HG03060 (cell line): ENCODE measurements at regions not wholly inside any gene's neighbourhood (a gene's known extent, or its start where the extent isn't known, plus 50 kb on each side); places are given as distances from the start of the nearest gene placed in this dataset.

ENCODE experiments used
- ATAC-seq: cut with Tn5 transposase; IDR thresholded peaks from one replicate; pipeline ENCODE4 v1.9.1; 2021; ENCODE audit warnings: low read depth, moderate number of reproducible peaks; ENCODE audit not compliant: unreplicated experiment

- ATAC-seq, result no peak
Observed at GRCh38 chr14:86530457-86530856, 1000.5 kb downstream of the FLRT2 start.

DNA sequence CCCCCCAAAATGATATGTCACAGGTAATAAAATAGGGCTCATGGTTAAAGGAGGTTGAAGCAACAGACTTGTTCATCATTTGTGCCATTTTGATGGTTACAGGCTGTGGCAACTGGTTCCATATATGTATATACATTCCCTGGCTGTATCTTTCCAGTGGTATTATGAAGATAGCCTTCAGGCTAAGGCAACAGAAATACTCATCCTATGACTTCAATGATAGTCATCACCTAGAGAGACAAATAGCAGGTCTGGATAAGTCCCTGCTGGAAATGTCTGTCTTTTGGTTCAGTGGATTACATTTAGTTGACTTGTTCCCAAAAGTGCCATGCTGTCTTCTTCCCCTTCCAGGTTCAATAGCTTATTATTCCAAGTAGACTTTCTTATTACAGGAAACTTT is 997.4 kb downstream of the FLRT2 start:
- ATAC-seq, result no peak

DNA sequence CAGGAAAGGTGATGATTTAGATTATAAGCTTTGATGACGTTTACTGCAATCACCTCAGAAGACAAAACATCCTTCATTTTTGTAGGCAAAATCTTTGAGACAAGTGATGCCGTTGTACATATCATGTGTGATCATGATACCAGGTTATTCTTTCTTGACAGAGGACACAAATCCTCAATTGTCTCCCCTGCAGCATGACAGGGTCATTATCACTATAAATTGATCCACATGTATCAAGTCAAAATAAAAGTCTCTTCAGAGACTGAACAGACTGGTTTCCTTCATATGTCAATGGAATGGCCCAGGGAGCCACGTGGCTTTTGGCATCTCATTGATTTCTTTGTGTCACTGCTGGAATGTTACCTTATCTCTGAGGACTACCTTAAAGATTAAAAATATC is 995.7 kb downstream of the FLRT2 start:
- ATAC-seq, result no peak

DNA sequence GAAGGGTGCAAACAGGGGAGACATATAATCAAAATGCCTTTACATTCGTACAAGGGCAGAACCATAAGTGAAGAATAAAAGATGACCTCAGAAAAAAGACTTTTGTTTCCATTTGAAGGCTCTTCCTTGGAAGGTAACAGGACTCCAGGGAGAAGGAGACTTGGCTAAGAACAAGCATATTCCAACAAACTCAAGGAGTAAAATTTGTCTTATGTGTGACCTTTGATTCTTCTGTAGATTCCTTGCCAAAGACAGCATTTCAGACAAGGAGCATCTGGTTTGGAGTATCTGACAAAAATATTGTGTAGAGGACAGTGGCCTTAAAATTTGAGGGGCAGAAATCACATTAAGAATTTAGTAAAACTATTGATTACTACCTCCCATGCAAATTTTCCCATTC is 991.9 kb downstream of the FLRT2 start:
- no peak for ATAC-seq

DNA sequence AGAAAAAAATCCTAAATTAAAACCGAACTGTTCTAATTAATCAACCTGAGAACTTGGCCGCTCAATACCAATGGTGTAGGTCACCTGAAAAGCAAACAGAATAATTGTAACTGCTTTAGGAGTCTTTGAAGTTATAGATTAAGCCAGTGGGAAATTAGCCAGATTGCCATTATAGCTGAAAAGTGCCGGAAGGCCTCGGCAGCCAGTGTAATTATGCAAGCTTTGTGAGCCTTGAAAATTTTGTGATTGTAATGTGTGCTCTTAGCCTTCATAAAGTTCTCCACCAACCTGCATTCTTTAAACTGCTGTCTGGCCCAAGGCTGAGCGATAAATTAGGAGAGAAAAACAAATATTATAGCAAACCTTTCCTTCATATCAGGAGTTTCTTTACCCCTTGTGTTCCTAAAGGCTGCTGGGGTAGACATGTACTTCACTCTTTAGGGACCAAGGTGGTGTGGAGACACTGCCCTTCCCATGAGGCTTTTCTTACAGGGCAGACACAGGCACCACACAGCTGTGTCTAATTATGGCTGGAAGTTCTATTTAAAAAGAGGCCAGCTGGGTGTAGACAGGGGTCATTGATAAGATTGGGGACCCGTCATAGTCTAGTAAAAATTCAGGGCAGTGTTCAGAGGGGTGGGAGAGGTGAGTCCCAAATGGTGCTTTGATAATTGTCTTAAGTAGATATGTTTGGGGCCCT is 991.2 kb downstream of the FLRT2 start:
- ATAC-seq, result no peak

DNA sequence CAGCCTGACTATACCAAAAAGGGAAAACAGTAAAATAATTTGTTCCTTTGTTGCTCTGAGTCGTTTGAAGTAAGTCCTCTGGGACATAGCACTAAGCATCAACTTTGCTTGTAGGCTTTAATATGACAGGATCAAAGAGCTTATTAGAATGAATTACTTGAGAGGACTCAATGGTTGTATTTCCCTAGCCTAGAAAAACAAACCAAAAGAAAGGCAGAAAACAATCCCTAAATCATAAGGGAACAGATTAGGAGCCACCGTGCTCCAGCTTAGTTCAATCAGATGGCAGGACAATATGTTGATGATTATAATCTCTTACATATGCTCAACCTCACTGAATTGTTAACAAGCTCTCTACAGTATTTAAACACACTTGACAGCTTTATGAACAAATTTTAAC is 988.4 kb downstream of the FLRT2 start:
- ATAC-seq, result no peak

- no peak for ATAC-seq
Observed at GRCh38 chr14:86515195-86515594, 985.3 kb downstream of the FLRT2 start.

DNA sequence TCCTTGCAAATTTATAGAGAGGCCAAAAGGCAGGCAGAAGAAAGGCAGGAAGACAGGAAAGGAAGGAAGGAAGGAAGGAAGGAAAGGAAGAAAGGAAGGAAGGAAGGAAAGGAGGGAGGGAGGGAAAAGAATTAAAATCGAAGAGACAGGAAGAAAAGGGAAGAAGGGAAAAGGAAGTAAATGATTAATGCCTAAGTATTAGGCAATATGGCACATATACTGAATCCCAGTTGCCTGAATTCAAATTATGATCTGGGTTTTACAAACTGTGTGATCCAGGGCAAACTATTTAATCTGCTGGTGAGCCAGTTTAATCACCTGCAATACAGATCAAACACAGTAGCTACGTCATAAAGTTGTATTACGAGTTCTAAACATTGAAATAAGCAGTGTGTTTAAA is 983.6 kb downstream of the FLRT2 start:
- ATAC-seq, result no peak

GRCh38 chr14:86513056-86513455 is 983.1 kb downstream of the FLRT2 start:
- no peak for ATAC-seq

DNA sequence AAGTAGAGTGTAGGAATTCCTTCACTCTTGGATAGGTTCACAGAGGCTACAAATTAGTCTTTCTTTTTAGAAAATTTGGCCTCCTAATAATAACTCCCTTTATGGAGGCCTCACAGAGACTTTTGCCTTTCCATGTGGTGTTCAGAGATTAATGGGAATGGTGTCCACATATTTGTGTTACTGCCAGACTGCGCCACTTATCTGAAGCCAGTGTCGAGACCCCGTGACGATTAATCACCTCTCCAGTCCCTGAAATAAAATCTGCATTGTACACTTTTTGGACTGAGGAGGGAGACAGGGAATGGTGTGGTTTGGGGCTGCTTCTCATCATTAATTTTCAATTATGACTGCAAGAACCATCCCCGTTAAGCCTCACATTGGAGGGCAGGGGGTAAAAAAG is 980.5 kb downstream of the FLRT2 start:
- no peak for ATAC-seq

DNA sequence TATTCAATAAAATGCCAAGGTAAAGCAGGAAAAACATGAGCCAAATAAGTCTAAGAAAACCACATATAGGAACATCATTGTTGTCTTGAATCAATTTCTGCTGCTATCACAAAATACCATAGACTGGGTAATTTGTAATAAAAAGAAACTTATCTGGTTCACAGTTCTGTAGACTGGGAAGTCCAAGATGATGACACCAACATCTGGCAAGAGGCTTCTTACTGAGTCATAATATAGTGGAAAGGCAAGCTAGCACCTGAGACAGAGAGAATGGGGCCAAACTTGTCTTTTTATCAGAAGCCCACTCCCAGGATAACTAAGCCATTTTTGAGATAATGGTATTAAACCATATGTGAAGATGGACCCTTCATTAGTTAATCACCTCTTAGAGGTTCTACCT is 975.9 kb downstream of the FLRT2 start:
- ATAC-seq, result no peak

GRCh38 chr14:86501611-86502010 is 971.7 kb downstream of the FLRT2 start:
- ATAC-seq, result no peak

GRCh38 chr14:86491743-86492142 is 961.8 kb downstream of the FLRT2 start:
- no peak for ATAC-seq

DNA sequence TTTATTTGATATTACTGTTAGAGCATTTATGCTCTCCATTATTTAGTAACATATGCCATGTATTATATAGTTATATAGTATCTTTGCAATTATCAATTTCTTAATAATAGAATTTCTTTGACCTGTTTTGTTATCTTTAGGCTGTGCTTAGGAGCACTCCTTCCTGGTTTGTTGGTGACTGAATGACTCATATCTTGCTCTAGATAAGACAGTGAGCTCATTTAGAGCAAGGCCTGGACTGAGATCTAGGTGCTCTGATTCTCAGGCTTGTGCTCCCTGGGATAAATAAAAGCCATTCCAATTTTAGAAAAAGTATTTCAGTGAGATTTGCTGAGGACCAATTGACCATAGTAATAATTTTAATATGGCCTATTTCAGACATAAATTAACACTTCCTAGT is 951.2 kb downstream of the FLRT2 start:
- ATAC-seq, result no peak

DNA sequence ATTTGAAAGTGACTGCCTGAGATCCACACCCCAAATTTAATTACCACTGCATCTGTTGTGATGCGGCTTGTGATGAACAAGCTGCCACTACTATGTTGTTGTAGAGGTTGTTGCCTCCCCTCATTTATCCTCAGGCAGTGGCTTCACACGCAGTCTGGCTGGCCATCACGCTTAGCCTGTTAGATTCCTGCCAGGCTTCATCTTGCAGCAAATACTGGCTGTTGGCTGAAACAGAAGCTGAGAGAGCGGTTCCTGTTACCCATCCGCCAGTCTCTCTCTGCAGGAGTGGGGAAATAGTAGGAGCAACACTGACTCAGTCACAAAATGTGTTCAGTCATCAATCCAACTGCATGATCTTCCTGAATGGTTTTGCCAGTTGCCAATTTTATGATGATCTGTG is 934.4 kb downstream of the FLRT2 start:
- ATAC-seq, result no peak

GRCh38 chr14:86462193-86462753 is 932.3 kb downstream of the FLRT2 start:
- no peak for ATAC-seq

DNA sequence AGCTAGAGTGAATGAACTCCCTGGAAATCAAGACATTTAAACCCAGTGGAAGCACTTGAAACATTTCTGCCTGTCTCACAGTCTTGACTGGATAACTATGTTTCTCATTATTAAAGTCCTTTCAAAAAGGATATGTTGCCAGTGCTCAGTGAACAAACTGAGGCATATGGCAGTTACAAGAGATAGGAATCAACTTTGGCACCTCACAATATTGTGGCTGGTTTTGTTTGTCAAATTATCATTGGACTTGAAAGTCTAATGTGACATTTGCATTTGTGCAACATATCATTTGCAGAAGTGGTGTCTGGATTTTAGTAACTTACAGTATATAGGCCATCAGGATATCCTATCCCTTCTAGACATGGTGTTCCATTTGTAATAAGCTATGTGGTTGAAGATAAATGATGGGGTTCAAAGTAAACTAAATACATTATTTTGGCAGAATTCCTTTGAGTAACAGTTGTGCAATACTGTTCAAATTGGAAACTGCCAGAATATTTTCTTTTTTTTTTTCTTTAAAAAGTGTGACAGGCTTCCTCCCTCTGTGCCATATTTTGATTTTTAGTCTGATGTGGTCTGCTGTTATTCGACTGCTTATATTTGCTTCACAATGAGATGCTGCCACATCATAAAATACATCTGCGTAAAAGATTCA is 927.7 kb downstream of the FLRT2 start:
- no peak for ATAC-seq

- no peak for ATAC-seq
Observed at GRCh38 chr14:86450085-86450484, 920.1 kb downstream of the FLRT2 start.

- no peak for ATAC-seq
Observed at GRCh38 chr14:86442135-86442534, 912.2 kb downstream of the FLRT2 start.

DNA sequence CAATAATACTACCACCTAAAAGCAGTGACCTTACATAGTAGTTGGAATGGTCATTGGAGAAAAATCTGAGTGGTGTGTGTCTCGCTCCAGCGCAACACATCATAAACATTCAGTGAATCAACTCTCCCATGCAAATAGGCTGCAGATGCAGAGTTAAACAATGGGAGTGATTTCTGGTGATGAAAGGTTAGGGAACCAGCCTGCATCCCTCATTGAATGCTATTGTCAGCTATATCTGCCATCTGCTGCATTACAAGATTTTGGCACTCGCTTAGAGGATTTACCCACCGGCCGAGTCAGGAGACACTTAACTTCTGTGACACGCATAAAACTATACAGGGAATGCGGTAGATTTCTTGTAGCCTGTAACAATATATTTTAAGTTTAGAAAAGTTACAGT is 900.9 kb downstream of the FLRT2 start:
- ATAC-seq, result no peak

GRCh38 chr14:86423214-86423613 is 893.3 kb downstream of the FLRT2 start:
- ATAC-seq, result no peak

GRCh38 chr14:86420131-86420530 is 890.2 kb downstream of the FLRT2 start:
- ATAC-seq, result no peak
